Loucy (cell line): ENCODE measurements at regions not wholly inside any gene's neighbourhood (a gene's known extent, or its start where the extent isn't known, plus 50 kb on each side); places are given as distances from the start of the nearest gene placed in this dataset.

ENCODE experiments used
- EZH2phosphoT487 ChIP-seq: fragments of 200-600 bp; IDR thresholded peaks from 2 replicates; pipeline ENCODE4 v1.6.1; 2018; ENCODE audit warnings: antibody characterized with exemption, mild to moderate bottlenecking, moderate library complexity, borderline replicate concordance
- TF ChIP-seq, protein P1 (sequence below): fragments of 200-600 bp; sonication (generic); conservative IDR thresholded peaks from 2 replicates; pipeline ENCODE4 v1.5.1; 2014; ENCODE audit warnings: mild to moderate bottlenecking, antibody characterized with exemption, low read length

DNA sequence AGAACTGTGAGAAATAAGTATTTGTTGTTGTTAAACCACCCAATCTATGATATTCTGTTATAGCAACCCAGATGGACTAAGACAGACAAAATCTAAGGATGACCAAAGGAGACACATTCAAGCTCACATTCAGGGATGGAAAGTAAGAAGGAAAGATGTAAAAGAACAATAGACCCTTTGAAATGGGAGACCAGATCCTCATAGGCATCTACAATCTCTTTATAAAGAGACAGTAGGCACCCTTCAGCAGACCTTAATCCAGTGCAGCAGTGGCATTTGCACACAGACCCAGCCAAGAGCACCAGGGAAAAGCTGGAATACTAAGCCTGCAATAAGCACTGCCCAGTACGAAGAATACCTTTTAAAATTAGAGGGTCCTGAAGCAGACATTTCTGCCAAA, 132.7 kb downstream of the KLHL28 start:
- TF ChIP-seq, protein P1, sequence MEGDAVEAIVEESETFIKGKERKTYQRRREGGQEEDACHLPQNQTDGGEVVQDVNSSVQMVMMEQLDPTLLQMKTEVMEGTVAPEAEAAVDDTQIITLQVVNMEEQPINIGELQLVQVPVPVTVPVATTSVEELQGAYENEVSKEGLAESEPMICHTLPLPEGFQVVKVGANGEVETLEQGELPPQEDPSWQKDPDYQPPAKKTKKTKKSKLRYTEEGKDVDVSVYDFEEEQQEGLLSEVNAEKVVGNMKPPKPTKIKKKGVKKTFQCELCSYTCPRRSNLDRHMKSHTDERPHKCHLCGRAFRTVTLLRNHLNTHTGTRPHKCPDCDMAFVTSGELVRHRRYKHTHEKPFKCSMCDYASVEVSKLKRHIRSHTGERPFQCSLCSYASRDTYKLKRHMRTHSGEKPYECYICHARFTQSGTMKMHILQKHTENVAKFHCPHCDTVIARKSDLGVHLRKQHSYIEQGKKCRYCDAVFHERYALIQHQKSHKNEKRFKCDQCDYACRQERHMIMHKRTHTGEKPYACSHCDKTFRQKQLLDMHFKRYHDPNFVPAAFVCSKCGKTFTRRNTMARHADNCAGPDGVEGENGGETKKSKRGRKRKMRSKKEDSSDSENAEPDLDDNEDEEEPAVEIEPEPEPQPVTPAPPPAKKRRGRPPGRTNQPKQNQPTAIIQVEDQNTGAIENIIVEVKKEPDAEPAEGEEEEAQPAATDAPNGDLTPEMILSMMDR: no peak
- no peak for TF ChIP-seq EZH2phosphoT487
